ENCODE measurements at regions not wholly inside any gene's neighbourhood (a gene's known extent, or its start where the extent isn't known, plus 50 kb on each side); places are given as distances from the start of the nearest gene placed in this dataset.
A peak's percentile ranks its signal among the peaks of the same experiment; 100 is the strongest.

GRCh38 chr2:223459328-223459939 lies 142.7 kb downstream of the SCG2 start:
- no peak overlapping the region for H3K4me3 ChIP-seq (ENCODE audit: control insufficient read depth, low read depth, low read length)
- DNase-seq (ENCODE audit: low read depth), result no peak

GRCh38 chr2:223460209-223460608 lies 142.0 kb downstream of the SCG2 start:
- no peak for DNase-seq (ENCODE audit: low read depth)
- no peak overlapping the region for H3K4me3 ChIP-seq (ENCODE audit: control insufficient read depth, low read depth, low read length)
- no peak for TF ChIP-seq CTCF (IDR thresholded peaks at IDR 0.05; ENCODE audit: control insufficient read depth, insufficient read depth, low read depth, low read length, missing control alignments)

More at GRCh38 chr2:223459328-223459939, 142.7 kb downstream of the SCG2 start:
- TF ChIP-seq CTCF (IDR thresholded peaks at IDR 0.05; ENCODE audit: control insufficient read depth, insufficient read depth, low read depth, low read length, missing control alignments), result peak; percentile 34

- no peak overlapping the region for H3K4me3 ChIP-seq (ENCODE audit: control insufficient read depth, low read depth, low read length)
- no peak for TF ChIP-seq CTCF (IDR thresholded peaks at IDR 0.05; ENCODE audit: control insufficient read depth, insufficient read depth, low read depth, low read length, missing control alignments)
- DNase-seq (ENCODE audit: low read depth), result no peak
Measured at GRCh38 chr2:223460774-223461211, 141.4 kb downstream of the SCG2 start.

- no peak for DNase-seq (ENCODE audit: low read depth)
- TF ChIP-seq CTCF (IDR thresholded peaks at IDR 0.05; ENCODE audit: control insufficient read depth, insufficient read depth, low read depth, low read length, missing control alignments), result no peak
- no peak overlapping the region for H3K4me3 ChIP-seq (ENCODE audit: control insufficient read depth, low read depth, low read length)
Measured at GRCh38 chr2:223464071-223464470, 138.1 kb downstream of the SCG2 start.

GRCh38 chr2:223465793-223466192 lies 136.4 kb downstream of the SCG2 start:
- peak; percentile 96 for DNase-seq (ENCODE audit: low read depth)
- no peak overlapping the region for H3K4me3 ChIP-seq (ENCODE audit: control insufficient read depth, low read depth, low read length)
- TF ChIP-seq CTCF (IDR thresholded peaks at IDR 0.05; ENCODE audit: control insufficient read depth, insufficient read depth, low read depth, low read length, missing control alignments), result no peak

GRCh38 chr2:223467196-223467595 lies 135.0 kb downstream of the SCG2 start:
- DNase-seq (ENCODE audit: low read depth), result no peak

More at GRCh38 chr2:223467196-223467595, 135.0 kb downstream of the SCG2 start:
- H3K4me3 ChIP-seq (ENCODE audit: control insufficient read depth, low read depth, low read length), result no peak overlapping the region
- no peak for TF ChIP-seq CTCF (IDR thresholded peaks at IDR 0.05; ENCODE audit: control insufficient read depth, insufficient read depth, low read depth, low read length, missing control alignments)

Data from AG09309 (cell line).